Activated B cell treated with CpG ODN at 0.5 μM for 24 hours (primary cell): ENCODE measurements at regions not wholly inside any gene's neighbourhood (a gene's known extent, or its start where the extent isn't known, plus 50 kb on each side); places are given as distances from the start of the nearest gene placed in this dataset.

Source experiments
- ATAC-seq: fragments of 200-7000 bp; cut with Tn5 transposase; one replicate; pipeline ENCODE4 v1.10.0; 2021; ENCODE audit warnings: low read depth, mild to moderate bottlenecking, moderate library complexity
- CTCF ChIA-PET: fragments of 350-600 bp; sonication (Branson Sonifier 250); formaldehyde crosslinking; loops from one replicate; lab custom pipeline; 2021; ENCODE audit warnings: antibody characterized with exemption; lab: Charles Lee
- POLR2A ChIA-PET: fragments of 350-600 bp; sonication (Branson Sonifier 250); formaldehyde crosslinking; loops from one replicate; lab custom pipeline; 2021; ENCODE audit warnings: antibody characterized with exemption; lab: Charles Lee
- DNase-seq: peaks from one replicate; pipeline ENCODE4 v3.0.0; 2022
- H3K27ac Mint-ChIP-seq: one replicate; pipeline ENCODE4 v1.8.0; 2020; ENCODE audit warnings: mixed read lengths
- H3K27me3 Mint-ChIP-seq: one replicate; pipeline ENCODE4 v1.8.0; 2021; ENCODE audit warnings: mixed read lengths
- H3K36me3 Mint-ChIP-seq: one replicate; pipeline ENCODE4 v1.8.0; 2021; ENCODE audit warnings: low read depth, mixed read lengths
- H3K4me1 Mint-ChIP-seq: one replicate; pipeline ENCODE4 v1.8.0; 2021; ENCODE audit warnings: mixed read lengths
- H3K4me3 Mint-ChIP-seq: one replicate; pipeline ENCODE4 v1.8.0; 2020; ENCODE audit warnings: mild to moderate bottlenecking, mixed read lengths
- H3K9me3 Mint-ChIP-seq: one replicate; pipeline ENCODE4 v1.8.0; 2020; ENCODE audit warnings: mixed read lengths
- intact Hi-C: fragments of 100-400 bp; cut with micrococcal nuclease; formaldehyde crosslinking; loops from one replicate; pipeline ENCODE4 v1.15.1; 2024
- TF ChIP-seq, protein P1 (sequence below): fragments of 200-600 bp; IDR thresholded peaks from one replicate; pipeline ENCODE4 v1.8.0; 2022; ENCODE audit warnings: antibody characterized with exemption, mild to moderate bottlenecking

DNA sequence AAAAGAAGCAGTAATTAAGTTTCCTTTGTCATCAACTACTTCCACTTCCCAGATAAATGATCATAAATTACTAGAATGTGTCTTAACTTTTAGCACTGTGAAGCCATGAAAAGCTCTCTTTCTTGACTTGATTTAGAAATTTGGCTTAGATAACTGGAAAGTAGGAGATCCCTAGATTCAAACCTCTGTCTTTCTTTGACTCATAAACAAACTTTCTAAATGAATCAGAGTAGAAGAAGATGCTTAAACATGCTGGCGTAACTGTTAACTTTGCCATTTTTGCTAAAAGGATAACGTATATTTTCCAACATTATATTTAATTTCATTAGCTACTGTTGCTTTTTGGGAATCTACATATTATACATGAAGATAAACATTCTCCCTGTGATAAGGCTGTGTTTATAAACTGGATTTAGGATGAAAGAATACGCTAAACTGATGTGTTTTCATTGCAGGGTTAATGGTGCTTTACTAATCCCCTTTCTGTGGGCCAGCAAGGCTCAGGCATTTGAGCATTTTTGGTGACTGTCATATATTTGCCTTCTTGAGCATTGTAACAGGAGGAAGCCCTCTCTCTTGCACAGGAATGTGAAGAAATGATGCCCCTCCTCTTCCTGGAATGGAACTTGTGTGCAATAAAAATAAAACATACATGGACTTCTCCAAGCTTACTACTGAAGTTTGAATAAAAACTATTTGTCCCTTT, 301.4 kb downstream of the BMP4 start:
- DNase-seq = no peak
- H3K9me3 Mint-ChIP-seq = no peaks in the 10 kb centered on the region
- H3K27me3 Mint-ChIP-seq = peaks cover 7% of the 10 kb centered on the region
- ATAC-seq = no peak
- H3K4me1 Mint-ChIP-seq = no peaks in the 10 kb centered on the region
- H3K4me3 Mint-ChIP-seq = no peak overlapping the region
- H3K36me3 Mint-ChIP-seq = no peaks in the 10 kb centered on the region
- intact Hi-C loops = no loop called here
- TF ChIP-seq, protein P1, sequence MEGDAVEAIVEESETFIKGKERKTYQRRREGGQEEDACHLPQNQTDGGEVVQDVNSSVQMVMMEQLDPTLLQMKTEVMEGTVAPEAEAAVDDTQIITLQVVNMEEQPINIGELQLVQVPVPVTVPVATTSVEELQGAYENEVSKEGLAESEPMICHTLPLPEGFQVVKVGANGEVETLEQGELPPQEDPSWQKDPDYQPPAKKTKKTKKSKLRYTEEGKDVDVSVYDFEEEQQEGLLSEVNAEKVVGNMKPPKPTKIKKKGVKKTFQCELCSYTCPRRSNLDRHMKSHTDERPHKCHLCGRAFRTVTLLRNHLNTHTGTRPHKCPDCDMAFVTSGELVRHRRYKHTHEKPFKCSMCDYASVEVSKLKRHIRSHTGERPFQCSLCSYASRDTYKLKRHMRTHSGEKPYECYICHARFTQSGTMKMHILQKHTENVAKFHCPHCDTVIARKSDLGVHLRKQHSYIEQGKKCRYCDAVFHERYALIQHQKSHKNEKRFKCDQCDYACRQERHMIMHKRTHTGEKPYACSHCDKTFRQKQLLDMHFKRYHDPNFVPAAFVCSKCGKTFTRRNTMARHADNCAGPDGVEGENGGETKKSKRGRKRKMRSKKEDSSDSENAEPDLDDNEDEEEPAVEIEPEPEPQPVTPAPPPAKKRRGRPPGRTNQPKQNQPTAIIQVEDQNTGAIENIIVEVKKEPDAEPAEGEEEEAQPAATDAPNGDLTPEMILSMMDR = no peak
- CTCF ChIA-PET = no interaction called here
- POLR2A ChIA-PET = no interaction called here
- no peak overlapping the region for H3K27ac Mint-ChIP-seq

DNA sequence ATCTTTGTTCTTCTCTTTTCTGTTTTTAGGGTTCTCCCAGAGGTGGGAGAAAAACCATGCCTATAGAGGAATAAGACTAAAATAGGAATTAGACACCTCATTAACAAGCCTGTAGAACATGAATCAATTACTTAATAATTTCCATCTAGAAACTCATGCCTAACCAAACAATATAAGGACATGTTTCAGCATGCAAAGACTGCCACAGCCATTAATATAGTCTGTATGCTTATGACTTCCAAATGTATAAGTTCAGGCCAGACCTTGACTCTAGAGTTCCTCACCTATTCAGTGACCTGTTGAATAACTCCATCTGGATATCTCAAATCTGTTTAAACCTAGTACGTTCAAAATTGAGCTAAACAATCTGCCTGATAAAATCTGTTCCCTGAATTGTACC, 304.6 kb downstream of the BMP4 start:
- Mint-ChIP-seq H3K4me1 (no peaks in the 10 kb centered on the region), H3K4me3 (no peak overlapping the region), H3K27me3 (peaks cover 3% of the 10 kb centered on the region), H3K9me3 (no peaks in the 10 kb centered on the region), H3K36me3 (no peaks in the 10 kb centered on the region), H3K27ac (no peak overlapping the region)
- ChIA-PET CTCF (no interaction called here), POLR2A (no interaction called here)
- DNase-seq (no peak), ATAC-seq (no peak)
- TF ChIP-seq, protein P1 = no peak
- intact Hi-C loops = no loop called here

DNA sequence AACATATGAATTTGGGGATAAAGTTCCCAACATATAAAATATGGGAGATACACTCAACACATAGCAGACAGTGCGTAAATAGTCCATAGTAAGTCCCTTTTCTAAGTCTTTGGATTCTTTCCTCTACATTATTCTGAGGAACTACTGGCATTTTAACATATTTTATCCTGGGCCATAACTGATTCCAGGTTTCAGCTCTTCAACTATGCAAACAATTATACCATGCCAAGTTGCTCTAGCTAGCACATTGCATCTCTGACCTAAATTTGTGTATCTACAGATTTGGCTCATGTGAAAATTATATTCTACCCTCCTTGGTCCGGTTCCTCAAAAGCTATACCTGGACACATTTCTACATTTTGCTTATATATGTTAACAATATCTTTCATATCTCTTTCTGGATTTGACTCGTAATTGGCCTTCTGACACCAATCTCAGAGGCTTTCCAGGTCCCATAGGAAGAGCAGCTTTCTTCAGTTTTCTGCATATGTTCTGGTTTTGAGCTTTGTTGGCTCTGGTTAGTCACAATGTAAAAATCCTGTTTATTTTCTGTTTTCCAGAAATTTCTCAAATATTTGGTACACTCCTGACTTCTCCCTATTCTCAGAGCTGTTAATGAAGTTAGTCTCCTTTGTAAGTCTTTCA, 305.4 kb downstream of the BMP4 start:
- Mint-ChIP-seq H3K36me3 (no peaks in the 10 kb centered on the region), H3K27ac (no peak overlapping the region), H3K9me3 (no peaks in the 10 kb centered on the region), H3K4me3 (no peak overlapping the region), H3K4me1 (no peaks in the 10 kb centered on the region), H3K27me3 (peaks cover 3% of the 10 kb centered on the region)
- no peak for DNase-seq
- TF ChIP-seq, protein P1 = no peak
- ATAC-seq = no peak
- CTCF ChIA-PET = no interaction called here
- POLR2A ChIA-PET = interaction anchor here (0.6 kb wide), 1 partner anchor 1262 kb away, joined by 4 read pairs; no protein-coding TSS in a partner anchor
- intact Hi-C loops = no loop called here

DNA sequence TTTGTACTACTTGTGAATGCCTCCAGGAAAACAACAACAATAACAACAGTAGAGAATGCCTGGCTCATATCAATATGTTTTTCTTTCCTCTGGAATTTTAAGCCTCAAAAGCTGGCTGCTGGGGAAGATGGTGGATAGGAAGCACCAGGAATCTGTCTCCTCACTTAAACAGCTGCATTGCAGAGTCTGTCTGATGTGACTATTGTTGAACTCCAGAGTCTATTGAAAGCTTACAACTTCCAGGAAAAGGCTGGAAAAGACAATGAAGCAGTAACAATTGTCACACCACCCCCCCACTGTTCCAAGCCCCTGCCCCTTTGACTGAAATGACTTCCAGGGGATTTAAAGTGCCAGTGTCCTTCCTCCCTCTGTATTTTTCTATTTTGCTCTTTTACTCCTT, 309.7 kb downstream of the BMP4 start:
- Mint-ChIP-seq H3K9me3 (no peaks in the 10 kb centered on the region), H3K4me3 (no peak overlapping the region), H3K27me3 (peaks cover 6% of the 10 kb centered on the region), H3K36me3 (no peaks in the 10 kb centered on the region), H3K4me1 (no peaks in the 10 kb centered on the region), H3K27ac (no peak overlapping the region)
- TF ChIP-seq, protein P1 = no peak
- ATAC-seq (no peak), DNase-seq (no peak)
- CTCF ChIA-PET = no interaction called here
- intact Hi-C loops = no loop called here
- POLR2A ChIA-PET = no interaction called here

DNA sequence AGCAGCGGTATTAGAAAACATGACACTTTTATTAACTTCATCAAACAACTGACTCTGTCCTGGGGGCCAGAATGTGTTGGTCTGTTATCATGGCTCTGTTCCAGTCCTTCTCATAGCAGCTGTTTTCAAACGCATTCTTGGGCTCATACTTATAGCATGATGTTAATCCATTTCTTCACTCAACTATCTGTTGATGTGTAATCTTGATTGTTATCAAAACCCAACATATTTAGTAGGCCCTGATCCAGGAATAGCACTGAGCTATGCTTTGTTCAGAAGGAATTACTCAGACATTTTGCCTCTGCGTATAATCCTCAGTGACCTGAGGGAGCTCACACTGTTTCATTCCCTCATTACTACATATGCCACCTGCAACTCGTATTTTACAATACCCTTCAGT, 315.9 kb downstream of the BMP4 start:
- intact Hi-C loops = no loop called here
- CTCF ChIA-PET = no interaction called here
- Mint-ChIP-seq H3K27me3 (peaks cover under 1% of the 10 kb centered on the region), H3K4me3 (no peak overlapping the region), H3K27ac (no peak overlapping the region), H3K36me3 (no peaks in the 10 kb centered on the region), H3K4me1 (no peaks in the 10 kb centered on the region), H3K9me3 (no peaks in the 10 kb centered on the region)
- TF ChIP-seq, protein P1 = no peak
- no peak for DNase-seq
- POLR2A ChIA-PET = no interaction called here
- ATAC-seq = no peak
